Natural killer cell (primary cell): ENCODE measurements at regions not wholly inside any gene's neighbourhood (a gene's known extent, or its start where the extent isn't known, plus 50 kb on each side); places are given as distances from the start of the nearest gene placed in this dataset.

Experiments used
- ATAC-seq, 3 donors: fragments of 150-1000 bp in 2 of 3; fragments of 200-7000 bp in 1 of 3; cut with Tn5 transposase; 1 replicate in 1 of 3; 2 replicates in 2 of 3; pipeline ENCODE4 v1.10.0; 2021; ENCODE audit warnings: mild to moderate bottlenecking in 2 of 3, moderate library complexity in 2 of 3
- DNase-seq, 2 donors: peaks; one replicate each; pipeline versions ENCODE4 v3.0.0 to v3.0.0-alpha.2; 2013 to 2021; ENCODE audit warnings: mixed read lengths in 1 of 2
- H3K27ac ChIP-seq: one replicate; pipeline ENCODE4 v1.5.1; 2013; ENCODE audit warnings: mild to moderate bottlenecking, low read length
- H3K27me3 ChIP-seq: one replicate; pipeline ENCODE4 v1.6.1; 2013; ENCODE audit warnings: low read length; ENCODE audit not compliant: control insufficient read depth, insufficient read depth
- H3K36me3 ChIP-seq: one replicate; pipeline ENCODE4 v1.6.1; 2013; ENCODE audit warnings: low read length; ENCODE audit not compliant: control insufficient read depth, insufficient read depth
- H3K4me1 ChIP-seq: one replicate; pipeline ENCODE4 v1.6.1; 2013; ENCODE audit warnings: low read length; ENCODE audit not compliant: control insufficient read depth, insufficient read depth
- H3K4me3 ChIP-seq: one replicate; pipeline ENCODE4 v1.5.1; 2013; ENCODE audit warnings: low read length
- H3K9me3 ChIP-seq: one replicate; pipeline ENCODE4 v1.6.1; 2013; ENCODE audit warnings: low read length; ENCODE audit not compliant: control insufficient read depth, insufficient read depth
- H3K27ac Mint-ChIP-seq, 2 donors: one replicate each; pipeline ENCODE4 v1.8.0; 2022; ENCODE audit warnings: mild to moderate bottlenecking in 2 of 2, mixed read lengths in 2 of 2, moderate library complexity in 1 of 2
- H3K27me3 Mint-ChIP-seq, 2 donors: one replicate each; pipeline ENCODE4 v1.8.0; 2022; ENCODE audit warnings: low read depth in 2 of 2, mixed read lengths in 2 of 2
- H3K36me3 Mint-ChIP-seq: one replicate; pipeline ENCODE4 v1.8.0; 2022; ENCODE audit warnings: mixed read lengths
- H3K4me1 Mint-ChIP-seq, 2 donors: one replicate each; pipeline ENCODE4 v1.8.0; 2022; ENCODE audit warnings: mixed read lengths in 2 of 2
- H3K4me3 Mint-ChIP-seq: one replicate; pipeline ENCODE4 v1.8.0; 2022; ENCODE audit warnings: mild to moderate bottlenecking, moderate library complexity, mixed read lengths
- H3K9me3 Mint-ChIP-seq, 2 donors: one replicate each; pipeline ENCODE4 v1.8.0; 2022; ENCODE audit warnings: mixed read lengths in 2 of 2
- whole genome bisulfite sequencing: methylation state at CpG from one replicate; pipeline ENCODE4 v1.1.7; 2013; ENCODE audit warnings: missing lambda C conversion rate; ENCODE audit not compliant: insufficient coverage; 5-methylcytosine and 5-hydroxymethylcytosine counted together
- intact Hi-C: fragments of 100-400 bp; cut with micrococcal nuclease; formaldehyde crosslinking; loops from one replicate; pipeline ENCODE4 v1.14.2; 2022
- TF ChIP-seq, protein P1 (sequence below): fragments of 200-600 bp; IDR thresholded peaks from one replicate; pipeline ENCODE4 v1.8.0; 2022; ENCODE audit warnings: antibody characterized with exemption

DNA sequence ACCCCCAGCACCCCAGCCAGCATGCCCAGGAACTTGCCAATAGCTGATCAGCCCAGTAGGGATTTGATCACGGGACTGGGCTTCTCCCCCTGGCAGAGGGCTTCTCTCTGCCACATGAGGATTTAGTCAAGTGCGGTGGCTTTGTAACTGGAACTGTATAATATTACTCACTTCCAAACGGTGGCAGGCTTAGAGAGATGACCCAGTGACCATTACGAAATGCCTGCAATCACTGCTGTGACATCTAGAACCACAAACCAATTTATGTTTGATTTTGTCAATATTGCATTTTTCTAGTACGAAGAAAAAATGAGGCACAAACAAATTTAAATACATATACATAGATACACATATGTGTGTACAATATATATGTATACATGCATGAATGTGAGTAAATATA is 192.1 kb downstream of the ERCC6L2 start:
- no peaks in the 10 kb centered on the region for H3K4me1 ChIP-seq
- no peak overlapping the region for H3K4me3 ChIP-seq
- 96% methylated on average over 4 of the region's 5 CpGs for whole genome bisulfite sequencing
- H3K36me3 ChIP-seq = no peaks in the 10 kb centered on the region
- Mint-ChIP-seq H3K4me3 (no peak overlapping the region), H3K9me3 (no peaks in the 10 kb centered on the region), H3K4me1 (no peaks in the 10 kb centered on the region), H3K27ac (no peak overlapping the region), H3K27me3 (peaks cover 4 to 17% of the 10 kb centered on the region in 2 donors), H3K36me3 (no peaks in the 10 kb centered on the region)
- TF ChIP-seq, protein P1, sequence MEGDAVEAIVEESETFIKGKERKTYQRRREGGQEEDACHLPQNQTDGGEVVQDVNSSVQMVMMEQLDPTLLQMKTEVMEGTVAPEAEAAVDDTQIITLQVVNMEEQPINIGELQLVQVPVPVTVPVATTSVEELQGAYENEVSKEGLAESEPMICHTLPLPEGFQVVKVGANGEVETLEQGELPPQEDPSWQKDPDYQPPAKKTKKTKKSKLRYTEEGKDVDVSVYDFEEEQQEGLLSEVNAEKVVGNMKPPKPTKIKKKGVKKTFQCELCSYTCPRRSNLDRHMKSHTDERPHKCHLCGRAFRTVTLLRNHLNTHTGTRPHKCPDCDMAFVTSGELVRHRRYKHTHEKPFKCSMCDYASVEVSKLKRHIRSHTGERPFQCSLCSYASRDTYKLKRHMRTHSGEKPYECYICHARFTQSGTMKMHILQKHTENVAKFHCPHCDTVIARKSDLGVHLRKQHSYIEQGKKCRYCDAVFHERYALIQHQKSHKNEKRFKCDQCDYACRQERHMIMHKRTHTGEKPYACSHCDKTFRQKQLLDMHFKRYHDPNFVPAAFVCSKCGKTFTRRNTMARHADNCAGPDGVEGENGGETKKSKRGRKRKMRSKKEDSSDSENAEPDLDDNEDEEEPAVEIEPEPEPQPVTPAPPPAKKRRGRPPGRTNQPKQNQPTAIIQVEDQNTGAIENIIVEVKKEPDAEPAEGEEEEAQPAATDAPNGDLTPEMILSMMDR = no peak
- ATAC-seq (no peak), DNase-seq (no peak)
- H3K27me3 ChIP-seq = no peaks in the 10 kb centered on the region
- H3K27ac ChIP-seq = no peak overlapping the region
- intact Hi-C loops = no loop called here
- H3K9me3 ChIP-seq = no peaks in the 10 kb centered on the region

DNA sequence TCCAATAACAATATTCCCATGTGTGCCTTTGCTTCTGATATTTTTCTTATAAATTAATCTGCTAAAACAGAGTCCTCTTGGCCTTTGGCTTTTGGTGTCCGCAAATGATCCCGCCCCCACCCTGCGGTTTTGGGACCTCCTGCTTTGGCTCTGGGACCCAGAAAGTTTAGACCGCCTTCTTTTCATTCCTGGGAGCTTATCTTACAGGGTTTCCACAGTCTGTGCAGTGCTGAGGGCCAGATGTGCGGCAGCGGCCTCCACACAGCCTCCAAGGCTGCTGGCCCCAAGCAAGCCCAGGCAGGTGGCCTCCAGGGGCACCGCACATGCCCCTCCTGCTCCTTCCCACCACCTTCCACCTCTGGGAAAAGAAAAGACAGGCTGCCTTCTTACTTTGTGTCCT is 191.5 kb downstream of the ERCC6L2 start:
- no peak for ATAC-seq
- DNase-seq = no peak
- no peaks in the 10 kb centered on the region for H3K4me1 ChIP-seq
- no peaks in the 10 kb centered on the region for H3K9me3 ChIP-seq
- Mint-ChIP-seq H3K36me3 (no peaks in the 10 kb centered on the region), H3K27ac (no peak overlapping the region), H3K4me3 (no peak overlapping the region), H3K27me3 (peaks cover 10 to 18% of the 10 kb centered on the region in 2 donors), H3K9me3 (no peaks in the 10 kb centered on the region), H3K4me1 (peaks cover 2% of the 10 kb centered on the region in 2 donors)
- H3K36me3 ChIP-seq = no peaks in the 10 kb centered on the region
- H3K27ac ChIP-seq = no peak overlapping the region
- no peaks in the 10 kb centered on the region for H3K27me3 ChIP-seq
- no peak overlapping the region for H3K4me3 ChIP-seq
- intact Hi-C loops = no loop called here
- 97% methylated on average over 7 of the region's 7 CpGs for WGBS
- TF ChIP-seq, protein P1 = no peak

DNA sequence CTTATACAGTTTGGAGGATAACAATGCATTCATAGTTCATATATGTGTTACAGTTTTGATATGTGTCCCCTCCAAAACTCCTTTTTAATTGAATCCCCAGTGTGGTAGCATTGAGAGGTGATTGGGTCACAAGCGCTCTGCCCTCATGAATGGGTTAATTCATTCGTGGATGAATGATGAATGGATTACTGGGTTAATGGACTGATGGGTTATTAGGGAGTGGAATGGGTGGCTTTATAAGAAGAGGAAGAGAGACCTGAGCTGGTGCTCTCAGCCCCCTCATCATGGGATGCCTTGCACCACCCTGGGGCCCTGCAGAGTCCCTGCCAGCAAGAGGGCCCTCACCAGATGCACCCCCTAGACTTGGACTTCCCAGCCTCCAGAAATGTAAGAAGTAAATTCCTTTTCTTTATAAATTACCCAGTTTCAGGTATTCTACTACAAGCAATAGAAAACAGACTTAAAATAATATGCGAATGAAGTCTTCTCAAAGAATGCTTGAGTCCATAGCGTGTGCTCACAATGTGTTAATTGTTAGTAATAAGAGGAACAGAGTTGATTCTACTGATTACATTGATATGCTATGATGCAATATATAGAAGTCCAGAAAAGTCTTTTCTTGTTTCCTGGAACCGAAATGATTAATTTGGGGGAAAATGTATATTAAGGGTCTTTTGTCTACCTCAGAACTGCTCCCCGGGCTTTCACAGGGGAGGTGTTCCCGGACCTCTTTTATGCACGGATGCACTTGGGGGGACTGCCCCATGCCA is 190.2 kb downstream of the ERCC6L2 start:
- H3K36me3 ChIP-seq = no peaks in the 10 kb centered on the region
- Mint-ChIP-seq H3K27ac (no peak overlapping the region), H3K27me3 (peaks cover 12% of the 10 kb centered on the region in 2 donors), H3K36me3 (no peaks in the 10 kb centered on the region), H3K4me1 (peaks cover 5 to 12% of the 10 kb centered on the region in 2 donors), H3K4me3 (no peak overlapping the region), H3K9me3 (no peaks in the 10 kb centered on the region)
- DNase-seq (no peak), ATAC-seq (no peak)
- no peaks in the 10 kb centered on the region for H3K4me1 ChIP-seq
- TF ChIP-seq, protein P1 = no peak
- H3K9me3 ChIP-seq = no peaks in the 10 kb centered on the region
- no peak overlapping the region for H3K4me3 ChIP-seq
- H3K27ac ChIP-seq = no peak overlapping the region
- WGBS = 92% methylated on average over 8 of the region's 8 CpGs
- intact Hi-C loops = no loop called here
- H3K27me3 ChIP-seq = no peaks in the 10 kb centered on the region
